ENCODE measurements at regions not wholly inside any gene's neighbourhood (a gene's known extent, or its start where the extent isn't known, plus 50 kb on each side); places are given as distances from the start of the nearest gene placed in this dataset.

GRCh38 chr12:115571446-115571845, 706.0 kb downstream of the MED13L start:
- no peak overlapping the region for H2AK5ac ChIP-seq (ENCODE audit: low read depth, low read length)

More at GRCh38 chr12:115571446-115571845, 706.0 kb downstream of the MED13L start:
- H4K20me1 ChIP-seq (replicated peaks in 1 of 2; ENCODE audit: control insufficient read depth in 1 of 2, insufficient read depth in 2 of 2, low read length in 2 of 2) = no peaks in the 10 kb centered on the region
- ChIA-PET CTCF (ENCODE audit: partially characterized antibody) (no interaction called here), POLR2A (ENCODE audit: partially characterized antibody) (no interaction called here)
- no peak overlapping the region for H4K8ac ChIP-seq (ENCODE audit: extremely low read depth, insufficient read depth, low read length)
- no peak overlapping the region for H4K91ac ChIP-seq (replicated peaks; ENCODE audit: insufficient read length, low read length)
- H3K23me2 ChIP-seq (ENCODE audit: low read depth, low read length) = no peaks in the 10 kb centered on the region
- no peak overlapping the region for H2BK5ac ChIP-seq (ENCODE audit: low read depth, low read length)
- H2BK20ac ChIP-seq (ENCODE audit: low read length) = no peak overlapping the region
- FAIRE-seq (no peak), DNase-seq (ENCODE audit: low read depth in 1 of 2, low spot score in 2 of 2) (no peak)
- no peak overlapping the region for H3K4me2 ChIP-seq (ENCODE audit: insufficient read depth in 1 of 2, low read depth in 2 of 2, low read length in 2 of 2)
- no peak overlapping the region for H2BK12ac ChIP-seq (ENCODE audit: low read depth, low read length)
- H3K36me3 ChIP-seq (ENCODE audit: control insufficient read depth in 2 of 4, insufficient read depth in 4 of 4, low read length in 3 of 4) = no peaks in the 10 kb centered on the region
- H3K9me3 ChIP-seq (ENCODE audit: insufficient read depth in 2 of 2, low read depth in 1 of 2, low read length in 1 of 2) = no peaks in the 10 kb centered on the region
- H3K14ac ChIP-seq (ENCODE audit: insufficient read length) = no peak overlapping the region
- no peak overlapping the region for H2AFZ ChIP-seq (ENCODE audit: low read length)
- H3K4me1 ChIP-seq (replicated peaks in 1 of 4; ENCODE audit: control insufficient read depth in 3 of 4, insufficient read depth in 4 of 4, low read length in 3 of 4) = peaks cover 0 to 3% (median 1%) of the 10 kb centered on the region in 4 experiments; a peak in 3 of 7 replicates
- no peak overlapping the region for H3K27ac ChIP-seq (ENCODE audit: low read depth, low read length)
- 94% methylated on average over 8 of the region's 8 CpGs; no CpG with 5 or more reads in 1 of the 2 experiments for WGBS, 2 experiments (ENCODE audit: extremely low coverage in 1 of 2, insufficient coverage in 1 of 2, insufficient read length in 1 of 2, insufficient replicate concordance in 2 of 2, low coverage in 1 of 2, low lambda C conversion rate in 2 of 2, missing lambda C conversion rate in 1 of 2)
- no peak overlapping the region for H2BK15ac ChIP-seq (ENCODE audit: low read length)
- no peak overlapping the region for H3K18ac ChIP-seq (ENCODE audit: extremely low read depth, low read length)
- no peak overlapping the region for H3K9ac ChIP-seq (replicated peaks in 1 of 4; ENCODE audit: extremely low read depth in 1 of 4, low read depth in 3 of 4, low read length in 3 of 4)
- no peak overlapping the region for H3K4me3 ChIP-seq (ENCODE audit: extremely low read depth in 1 of 4, insufficient read depth in 2 of 4, low read depth in 3 of 4, low read length in 4 of 4)
- H3K4ac ChIP-seq (replicated peaks; ENCODE audit: insufficient read length, low read depth, low read length) = no peak overlapping the region
- no peak overlapping the region for H4K5ac ChIP-seq (ENCODE audit: insufficient read length, low read depth, low read length)
- no peak overlapping the region for H3K56ac ChIP-seq (replicated peaks; ENCODE audit: insufficient read length, low read depth, low read length)
- TF ChIP-seq BCL11A (IDR thresholded peaks at IDR 0.05; ENCODE audit: low read depth in 2 of 2, low read length in 2 of 2) = no peak
- no peak for TF ChIP-seq RFX5 (IDR thresholded peaks at IDR 0.05; ENCODE audit: borderline replicate concordance, low read depth, low read length)
- TF ChIP-seq RXRA (IDR thresholded peaks at IDR 0.05; ENCODE audit: insufficient read depth, low read depth, low read length) = no peak
- TF ChIP-seq YY1 (IDR thresholded peaks at IDR 0.05; ENCODE audit: low read depth, low read length) = no peak
- no peak for TF ChIP-seq GABPA (IDR thresholded peaks at IDR 0.05; ENCODE audit: borderline replicate concordance, insufficient read depth, low read length)
- no peak for TF ChIP-seq POU5F1 (IDR thresholded peaks at IDR 0.05; ENCODE audit: low read depth, low read length)
- TF ChIP-seq POLR2A (IDR thresholded peaks at IDR 0.05; ENCODE audit: control extremely low read depth in 1 of 2, low read depth in 2 of 2, low read length in 2 of 2) = no peak
- no peak for TF ChIP-seq EP300 (IDR thresholded peaks at IDR 0.05; ENCODE audit: borderline replicate concordance in 1 of 2, low read depth in 2 of 2, low read length in 2 of 2)
- no peak for TF ChIP-seq SIN3A (conservative IDR thresholded peaks at IDR 0.05 in 1 of 2, IDR thresholded peaks at IDR 0.05 in 1 of 2; ENCODE audit: low read depth in 1 of 2, low read length in 2 of 2)
- no peak overlapping the region for H3K23ac ChIP-seq (ENCODE audit: insufficient read length)
- H2BK120ac ChIP-seq (replicated peaks; ENCODE audit: low read depth, low read length) = no peak overlapping the region
- no peaks in the 10 kb centered on the region for H3K79me2 ChIP-seq (ENCODE audit: control insufficient read depth in 1 of 2, insufficient read depth in 2 of 2, low read length in 2 of 2)
- H3K79me1 ChIP-seq (ENCODE audit: low read depth, low read length) = no peaks in the 10 kb centered on the region
- H3K27me3 ChIP-seq (replicated peaks in 1 of 4; ENCODE audit: control insufficient read depth in 3 of 4, extremely low read depth in 1 of 4, insufficient read depth in 3 of 4, low read length in 3 of 4) = no peaks in the 10 kb centered on the region

Measured in H1 (cell line).